Vagina (tissue), 2 donors: ENCODE measurements at regions not wholly inside any gene's neighbourhood (a gene's known extent, or its start where the extent isn't known, plus 50 kb on each side); places are given as distances from the start of the nearest gene placed in this dataset.

Experiments used
- CTCF ChIP-seq, 3 experiments: fragments of 450-650 bp in 2 of 3; fragments of 200-600 bp in 1 of 3; sonication (generic) in 1 of 3; IDR thresholded peaks; one replicate each; pipeline ENCODE4 v1.5.1; 2017 to 2019; ENCODE audit warnings: antibody characterized with exemption in 3 of 3, mild to moderate bottlenecking in 2 of 3, moderate library complexity in 2 of 3
- POLR2AphosphoS5 ChIP-seq, 2 donors: sonication (generic); formaldehyde crosslinking; IDR thresholded peaks; one replicate each; pipeline ENCODE4 v1.9.0; 2017; ENCODE audit warnings: antibody characterized with exemption in 2 of 2, mild to moderate bottlenecking in 2 of 2, low read depth in 1 of 2; ENCODE audit not compliant: insufficient read depth in 1 of 2

GRCh38 chr12:126591533-126591932 is 1526.3 kb downstream of the AACS start:
- no peak for TF ChIP-seq POLR2AphosphoS5 (IDR thresholded peaks at IDR 0.05; ENCODE audit: insufficient read depth in 1 of 2, low read depth in 1 of 2)
- TF ChIP-seq CTCF (IDR thresholded peaks at IDR 0.05), result no peak
